Peyer's patch (tissue), 4 donors: ENCODE measurements at regions not wholly inside any gene's neighbourhood (a gene's known extent, or its start where the extent isn't known, plus 50 kb on each side); places are given as distances from the start of the nearest gene placed in this dataset.
A peak's percentile ranks its signal among the peaks of the same experiment; 100 is the strongest.
"Not testable (repeated sequence)": the region's sequence is repeated elsewhere in the genome, so short reads cannot be mapped to it uniquely, and the experiment has no call there.

ENCODE experiments used
- DNase-seq, 3 donors: peaks; one replicate each; pipeline ENCODE4 v3.0.0-alpha.2; 2017 to 2019
- H3K27ac ChIP-seq, 4 donors: fragments of 200-600 bp; sonication (generic); one replicate each; pipeline ENCODE4 v1.5.1; 2016 to 2019
- H3K27me3 ChIP-seq, 2 donors: fragments of 200-600 bp; sonication (generic); one replicate each; pipeline ENCODE4 v1.5.1; 2019
- H3K36me3 ChIP-seq, 3 donors: fragments of 200-600 bp; sonication (generic); one replicate each; pipeline ENCODE4 v1.5.1; 2016 to 2019
- H3K4me1 ChIP-seq, 4 donors: fragments of 200-600 bp; sonication (generic); one replicate each; pipeline ENCODE4 v1.5.1; 2016 to 2019
- H3K4me3 ChIP-seq, 4 donors: fragments of 200-600 bp; sonication (generic); 1 replicate in 3 of 4; 2 replicates in 1 of 4; pipeline ENCODE4 v1.5.1; 2016 to 2019; ENCODE audit warnings: mild to moderate bottlenecking in 1 of 4
- H3K9me3 ChIP-seq, 4 donors: fragments of 200-600 bp; sonication (generic); one replicate each; pipeline ENCODE4 v1.5.1; 2016 to 2019; ENCODE audit warnings: mild to moderate bottlenecking in 1 of 4
- POLR2A ChIP-seq, 2 donors: fragments of 450-650 bp; IDR thresholded peaks; one replicate each; pipeline ENCODE4 v1.5.1; 2017; ENCODE audit warnings: antibody characterized with exemption in 2 of 2, mild to moderate bottlenecking in 2 of 2, moderate library complexity in 2 of 2
- TF ChIP-seq, protein P1 (sequence below), 6 experiments: fragments of 450-650 bp in 4 of 6; fragments of 200-600 bp in 2 of 6; sonication (generic) in 1 of 6; IDR thresholded peaks; one replicate each; pipeline ENCODE4 v1.5.1; 2017 to 2019; ENCODE audit warnings: antibody characterized with exemption in 6 of 6, mild to moderate bottlenecking in 3 of 6, moderate library complexity in 1 of 6

DNA sequence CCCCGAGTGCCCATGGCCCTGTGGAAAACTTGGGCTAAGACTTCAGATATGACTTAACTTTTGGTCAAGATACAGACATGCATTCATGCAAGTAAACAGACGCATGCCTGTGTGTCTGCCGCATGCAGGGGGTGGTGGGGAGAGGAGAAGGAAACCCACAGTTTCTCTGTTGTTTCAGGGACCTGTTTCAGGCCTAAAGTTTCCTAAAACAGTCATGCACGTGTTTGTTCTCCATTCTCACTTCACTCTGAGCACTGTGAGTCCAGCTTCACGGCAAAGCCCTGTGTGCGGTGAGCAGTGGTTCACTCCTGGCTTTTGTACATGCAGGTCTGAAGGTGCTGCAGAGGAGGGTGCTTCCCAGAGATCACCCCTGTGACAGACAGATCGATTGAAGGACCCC, 158.7 kb downstream of the FOXL1 start:
- H3K4me3 ChIP-seq, result no peak overlapping the region
- no peak for DNase-seq
- no peaks in the 10 kb centered on the region for H3K9me3 ChIP-seq
- H3K4me1 ChIP-seq, result no peaks in the 10 kb centered on the region
- H3K27ac ChIP-seq, result no peak overlapping the region
- no peaks in the 10 kb centered on the region for H3K36me3 ChIP-seq
- TF ChIP-seq, protein P1, sequence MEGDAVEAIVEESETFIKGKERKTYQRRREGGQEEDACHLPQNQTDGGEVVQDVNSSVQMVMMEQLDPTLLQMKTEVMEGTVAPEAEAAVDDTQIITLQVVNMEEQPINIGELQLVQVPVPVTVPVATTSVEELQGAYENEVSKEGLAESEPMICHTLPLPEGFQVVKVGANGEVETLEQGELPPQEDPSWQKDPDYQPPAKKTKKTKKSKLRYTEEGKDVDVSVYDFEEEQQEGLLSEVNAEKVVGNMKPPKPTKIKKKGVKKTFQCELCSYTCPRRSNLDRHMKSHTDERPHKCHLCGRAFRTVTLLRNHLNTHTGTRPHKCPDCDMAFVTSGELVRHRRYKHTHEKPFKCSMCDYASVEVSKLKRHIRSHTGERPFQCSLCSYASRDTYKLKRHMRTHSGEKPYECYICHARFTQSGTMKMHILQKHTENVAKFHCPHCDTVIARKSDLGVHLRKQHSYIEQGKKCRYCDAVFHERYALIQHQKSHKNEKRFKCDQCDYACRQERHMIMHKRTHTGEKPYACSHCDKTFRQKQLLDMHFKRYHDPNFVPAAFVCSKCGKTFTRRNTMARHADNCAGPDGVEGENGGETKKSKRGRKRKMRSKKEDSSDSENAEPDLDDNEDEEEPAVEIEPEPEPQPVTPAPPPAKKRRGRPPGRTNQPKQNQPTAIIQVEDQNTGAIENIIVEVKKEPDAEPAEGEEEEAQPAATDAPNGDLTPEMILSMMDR (IDR thresholded peaks at IDR 0.05), result no peak
- TF ChIP-seq POLR2A (IDR thresholded peaks at IDR 0.05), result no peak
- H3K27me3 ChIP-seq, result no peaks in the 10 kb centered on the region

- H3K4me1 ChIP-seq, H3K9me3 ChIP-seq, H3K4me3 ChIP-seq, DNase-seq, H3K36me3 ChIP-seq, H3K27me3 ChIP-seq, H3K27ac ChIP-seq: not testable (repeated sequence)
Measured at GRCh38 chr16:86738322-86738721, 160.0 kb downstream of the FOXL1 start.

GRCh38 chr16:86739178-86739577, 160.8 kb downstream of the FOXL1 start:
- no peak for TF ChIP-seq POLR2A (IDR thresholded peaks at IDR 0.05)
- TF ChIP-seq, protein P1 (IDR thresholded peaks at IDR 0.05), result no peak
- H3K4me3 ChIP-seq, result no peak overlapping the region

DNA sequence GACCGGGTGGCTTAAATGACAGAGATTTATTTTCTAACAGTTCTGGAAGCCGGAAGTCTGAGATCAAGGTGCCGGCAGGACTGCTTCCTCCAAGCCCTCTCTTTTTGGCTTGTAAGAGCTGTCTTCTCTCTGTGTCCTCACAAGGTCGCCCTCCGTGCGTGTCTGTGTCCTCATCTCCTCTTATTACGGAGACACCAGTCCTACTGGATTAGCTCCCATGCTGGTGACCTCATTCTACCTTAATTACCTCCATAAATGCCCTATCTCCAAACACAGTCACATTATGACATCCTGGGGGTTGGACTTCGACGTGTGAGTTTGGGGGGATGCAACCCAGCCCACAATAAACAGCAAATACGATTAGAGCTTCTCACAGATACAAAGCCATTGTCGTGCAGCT, 161.5 kb downstream of the FOXL1 start:
- TF ChIP-seq, protein P1 (IDR thresholded peaks at IDR 0.05), result no peak
- no peak for TF ChIP-seq POLR2A (IDR thresholded peaks at IDR 0.05)
- Histone ChIP-seq H3K9me3 (no peaks in the 10 kb centered on the region), H3K4me3 (no peak overlapping the region), H3K36me3 (no peaks in the 10 kb centered on the region), H3K27me3 (no peaks in the 10 kb centered on the region), H3K4me1 (no peaks in the 10 kb centered on the region), H3K27ac (no peak overlapping the region)
- DNase-seq, result no peak

More at GRCh38 chr16:86739178-86739577, 160.8 kb downstream of the FOXL1 start:
- DNase-seq, result no peak
- no peaks in the 10 kb centered on the region for H3K36me3 ChIP-seq
- H3K9me3 ChIP-seq, result no peaks in the 10 kb centered on the region
- H3K27ac ChIP-seq, result no peak overlapping the region
- H3K4me1 ChIP-seq, result no peaks in the 10 kb centered on the region
- H3K27me3 ChIP-seq, result no peaks in the 10 kb centered on the region

GRCh38 chr16:86740298-86740697, 161.9 kb downstream of the FOXL1 start:
- H3K4me1 ChIP-seq, result no peaks in the 10 kb centered on the region
- no peak for TF ChIP-seq POLR2A (IDR thresholded peaks at IDR 0.05)
- TF ChIP-seq, protein P1 (IDR thresholded peaks at IDR 0.05), result no peak
- H3K27ac ChIP-seq, result no peak overlapping the region
- no peaks in the 10 kb centered on the region for H3K9me3 ChIP-seq
- DNase-seq, result no peak
- no peak overlapping the region for H3K4me3 ChIP-seq
- no peaks in the 10 kb centered on the region for H3K27me3 ChIP-seq
- H3K36me3 ChIP-seq, result no peaks in the 10 kb centered on the region

DNA sequence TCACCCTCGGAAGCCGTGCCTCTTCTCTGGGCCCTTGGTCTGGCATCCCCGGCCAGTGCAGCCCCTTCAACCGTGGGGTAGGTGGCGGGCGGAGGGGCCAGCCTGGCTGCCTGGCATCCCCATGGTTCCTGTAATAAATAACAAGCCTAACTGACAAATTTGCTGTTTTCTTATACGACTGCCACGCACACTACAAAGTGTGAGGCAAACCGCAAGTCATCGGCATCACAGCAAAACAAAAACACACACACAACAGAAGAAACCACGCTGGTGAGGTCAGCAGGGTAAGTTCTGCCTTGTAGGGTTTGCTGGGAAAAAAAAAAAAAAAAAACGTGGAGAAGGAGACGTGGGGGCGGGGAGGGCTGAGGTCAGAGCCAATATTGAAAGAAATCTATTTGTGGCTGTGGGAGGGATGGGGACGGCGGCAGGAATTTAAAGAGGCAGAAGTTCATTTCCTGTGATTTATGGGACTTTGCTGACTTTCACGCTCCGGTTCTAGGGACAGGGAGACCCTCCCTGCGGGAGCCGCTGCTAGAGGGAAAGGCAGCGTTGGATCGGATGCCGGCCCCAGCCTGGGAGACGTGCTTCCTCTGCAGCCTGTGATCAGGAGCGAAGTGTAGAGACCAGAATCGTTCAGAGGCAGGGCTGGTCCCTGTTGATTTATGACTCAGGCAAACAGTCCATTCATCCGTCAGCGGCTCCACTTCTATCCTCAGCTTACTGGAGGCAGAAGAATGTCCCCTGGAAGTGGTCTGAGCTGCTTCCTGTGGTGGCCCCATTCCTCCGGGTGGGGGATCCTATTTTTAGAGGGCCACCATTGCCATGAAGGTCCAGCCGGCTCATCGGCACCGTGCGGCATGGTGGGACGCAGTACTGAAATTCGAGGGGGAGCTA, 162.8 kb downstream of the FOXL1 start:
- Histone ChIP-seq H3K36me3 (no peaks in the 10 kb centered on the region), H3K4me1 (no peaks in the 10 kb centered on the region), H3K4me3 (peak overlapping the region in 1 of 4 donors; percentile 10), H3K9me3 (no peaks in the 10 kb centered on the region), H3K27ac (peak overlapping the region in 1 of 4 donors; percentile 35), H3K27me3 (no peaks in the 10 kb centered on the region)
- peak in 1 of 3 donors; percentile 26 for DNase-seq
- TF ChIP-seq, protein P1 (IDR thresholded peaks at IDR 0.05), result no peak
- no peak for TF ChIP-seq POLR2A (IDR thresholded peaks at IDR 0.05)
